Heart right ventricle (tissue), 16 donors: ENCODE measurements at regions not wholly inside any gene's neighbourhood (a gene's known extent, or its start where the extent isn't known, plus 50 kb on each side); places are given as distances from the start of the nearest gene placed in this dataset.
"Not testable (repeated sequence)": the region's sequence is repeated elsewhere in the genome, so short reads cannot be mapped to it uniquely, and the experiment has no call there.

Experiments
- ATAC-seq, 8 donors: fragments of 200-7000 bp; cut with Tn5 transposase; one replicate each; pipeline ENCODE4 v1.9.1; 2020; ENCODE audit warnings: mild to moderate bottlenecking in 8 of 8, moderate library complexity in 8 of 8, moderate number of reproducible peaks in 1 of 8
- DNase-seq, 2 donors: peaks; one replicate each; pipeline ENCODE4 v3.0.0-alpha.2; 2020
- H3K27ac ChIP-seq, 10 donors: fragments of 200-600 bp; sonication (generic) in 2 of 10; one replicate each; pipeline versions ENCODE4 v1.5.0 to v1.8.0; 2020 to 2022; ENCODE audit warnings: mild to moderate bottlenecking in 3 of 10
- H3K27me3 ChIP-seq, 7 donors: fragments of 200-600 bp; one replicate each; pipeline ENCODE4 v1.8.0; 2021 to 2022; ENCODE audit warnings: mild to moderate bottlenecking in 2 of 7
- H3K36me3 ChIP-seq, 9 donors: fragments of 200-600 bp; sonication (generic) in 1 of 9; one replicate each; pipeline versions ENCODE4 v1.5.0 to v1.8.0; 2020 to 2022; ENCODE audit warnings: mild to moderate bottlenecking in 2 of 9
- H3K4me1 ChIP-seq, 9 donors: fragments of 200-600 bp; sonication (generic) in 1 of 9; one replicate each; pipeline versions ENCODE4 v1.5.0 to v1.8.0; 2020 to 2022; ENCODE audit warnings: mild to moderate bottlenecking in 4 of 9
- H3K4me3 ChIP-seq, 10 donors: fragments of 200-600 bp; sonication (generic) in 2 of 10; one replicate each; pipeline versions ENCODE4 v1.5.0 to v1.8.0; 2020 to 2022; ENCODE audit warnings: mild to moderate bottlenecking in 7 of 10, moderate library complexity in 2 of 10
- H3K9me3 ChIP-seq, 11 donors: fragments of 200-600 bp in 10 of 11; sonication (generic) in 2 of 11; one replicate each; pipeline versions ENCODE4 v1.5.0 to v1.8.0; 2013 to 2022; ENCODE audit warnings: mild to moderate bottlenecking in 2 of 11, control low read depth in 1 of 11, moderate library complexity in 1 of 11
- WGBS, 2 donors: extraction: QIAGEN DNeasy Blood & Tissue Kit; methylation state at CpG; one replicate each; pipeline ENCODE4 v1.1.7; 2013; ENCODE audit warnings: inconsistent platforms in 1 of 2; 5-methylcytosine and 5-hydroxymethylcytosine counted together
- intact Hi-C, 10 donors: fragments of 100-400 bp; cut with DNase I; formaldehyde crosslinking; loops; one replicate each; pipeline versions ENCODE4 v1.11.1 to v1.14.2; 2022
- TF ChIP-seq, protein P1 (sequence below), 9 donors: fragments of 200-600 bp; sonication (generic) in 2 of 9; IDR thresholded peaks; one replicate each; pipeline versions ENCODE4 v1.5.0 to v1.8.0; 2021 to 2022; ENCODE audit warnings: antibody characterized with exemption in 9 of 9, mild to moderate bottlenecking in 5 of 9, moderate library complexity in 1 of 9
- donor health status: Arrhythmogenic right ventricular cardiomyopathy.
- donor health status: ischemic (EF 13 %, LVEDD 7.1; RV severe dilation, severe dysfunction).
- donor health status: healthy with polysubstance abuse.
- donor health status: DM: no; HTN: yes; CAD: no.
- donor health status: DM: no; HTN: no; CAD: no.
- donor health status: ischemic (EF 25% LVEDD 6.9; RV normal size, moderate dysfunction).
- donor health status: ischemic (EF 25% LVEDD 5.7; RV mildly dilated, moderate dysfunction).
- donor health status: healthy.
- donor health status: DM: yes; HTN: yes; CAD: no.
- donor health status: Ischemic cardiomyopathy.
- donor health status: ischemic (EF 35%, LVEDD 5.7; RV mildly dilated, moderate dysfunction).
- donor health status: nonischemic (EF 11% LVEDD 7.7; RV severe dilation, severe dysfunction).
- donor health status: DM: yes; HTN: yes; CAD: no.
- donor health status: PGD.
- donor health status: ischemic (EF 29% LVEDD 5.4; RV normal size, mild dysfunction).
- donor health status: nonischemic (EF 23%, LVEDD 6.1; RV moderate dilation, normal function).

DNA sequence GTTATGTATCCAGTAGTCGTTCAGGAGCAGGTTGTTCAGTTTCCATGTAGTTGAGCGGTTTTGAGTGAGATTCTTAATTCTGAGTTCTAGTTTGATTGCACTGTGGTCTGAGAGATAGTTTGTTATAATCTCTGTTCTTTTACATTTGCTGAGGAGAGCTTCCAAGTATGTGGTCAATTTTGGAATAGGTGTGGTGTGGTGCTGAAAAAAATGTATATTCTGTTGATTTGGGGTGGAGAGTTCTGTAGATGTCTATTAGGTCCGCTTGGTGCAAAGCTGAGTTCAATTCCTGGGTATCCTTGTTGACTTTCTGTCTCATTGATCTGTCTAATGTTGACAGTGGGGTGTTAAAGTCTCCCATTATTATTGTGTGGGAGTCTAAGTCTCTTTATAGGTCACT, 68.6 kb upstream of the IZUMO1R start:
- H3K27ac ChIP-seq, intact Hi-C loops, H3K36me3 ChIP-seq, DNase-seq, H3K4me1 ChIP-seq, H3K4me3 ChIP-seq, ATAC-seq, H3K27me3 ChIP-seq: not testable (repeated sequence)
- 47 to 76% methylated on average over 1 of the region's 3 CpGs for WGBS, 2 donors
- peaks cover 0 to 35% (median 20%) of the 10 kb centered on the region in 11 donors for H3K9me3 ChIP-seq

- intact Hi-C loops, ATAC-seq: not testable (repeated sequence)
Observed at GRCh38 chr11:94236416-94236815, 68.0 kb upstream of the IZUMO1R start.

DNA sequence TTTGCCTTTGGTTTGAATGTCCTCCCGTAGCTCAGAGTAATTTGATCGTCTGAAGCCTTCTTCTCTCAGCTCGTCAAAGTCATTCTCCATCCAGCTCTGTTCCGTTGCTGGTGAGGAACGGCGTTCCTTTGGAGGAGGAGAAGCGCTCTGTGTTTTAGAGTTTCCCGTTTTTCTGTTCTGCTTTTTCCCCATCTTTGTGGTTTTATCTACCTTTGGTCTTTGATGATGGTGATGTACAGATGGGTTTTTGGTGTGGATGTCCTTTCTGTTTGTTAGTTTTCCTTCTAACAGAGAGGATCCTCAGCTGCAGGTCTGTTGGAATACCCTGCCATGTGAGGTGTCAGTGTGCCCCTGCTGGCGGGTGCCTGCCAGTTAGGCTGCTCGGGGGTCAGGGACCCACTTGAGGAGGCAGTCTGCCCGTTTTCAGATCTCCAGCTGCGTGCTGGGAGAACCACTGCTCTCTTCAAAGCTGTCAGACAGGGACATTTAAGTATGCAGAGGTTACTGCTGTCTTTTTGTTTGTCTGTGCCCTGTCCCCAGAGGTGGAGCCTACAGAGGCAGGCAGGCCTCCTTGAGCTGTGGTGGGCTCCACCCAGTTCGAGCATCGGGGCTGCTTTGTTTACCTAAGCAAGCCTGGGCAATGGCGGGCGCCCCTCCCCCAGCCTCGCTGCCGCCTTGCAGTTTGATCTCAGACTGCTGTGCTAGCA, 66.8 kb upstream of the IZUMO1R start:
- H3K4me1 ChIP-seq, H3K36me3 ChIP-seq, H3K4me3 ChIP-seq, intact Hi-C loops, H3K27ac ChIP-seq, ATAC-seq, H3K27me3 ChIP-seq: not testable (repeated sequence)
- H3K9me3 ChIP-seq: peaks cover 0 to 37% (median 20%) of the 10 kb centered on the region in 11 donors
- 76 to 77% methylated on average over 17 to 18 of the region's 18 CpGs for WGBS, 2 donors
- DNase-seq: peak in 1 of 2 donors; percentile 10

More at GRCh38 chr11:94236416-94236815, 68.0 kb upstream of the IZUMO1R start:
- not testable (repeated sequence) for DNase-seq, H3K4me1 ChIP-seq, H3K4me3 ChIP-seq, H3K27ac ChIP-seq, H3K36me3 ChIP-seq, H3K27me3 ChIP-seq
- peaks cover 0 to 35% (median 20%) of the 10 kb centered on the region in 11 donors for H3K9me3 ChIP-seq
- WGBS, 2 donors: 79 to 88% methylated on average over 3 of the region's 4 CpGs

DNA sequence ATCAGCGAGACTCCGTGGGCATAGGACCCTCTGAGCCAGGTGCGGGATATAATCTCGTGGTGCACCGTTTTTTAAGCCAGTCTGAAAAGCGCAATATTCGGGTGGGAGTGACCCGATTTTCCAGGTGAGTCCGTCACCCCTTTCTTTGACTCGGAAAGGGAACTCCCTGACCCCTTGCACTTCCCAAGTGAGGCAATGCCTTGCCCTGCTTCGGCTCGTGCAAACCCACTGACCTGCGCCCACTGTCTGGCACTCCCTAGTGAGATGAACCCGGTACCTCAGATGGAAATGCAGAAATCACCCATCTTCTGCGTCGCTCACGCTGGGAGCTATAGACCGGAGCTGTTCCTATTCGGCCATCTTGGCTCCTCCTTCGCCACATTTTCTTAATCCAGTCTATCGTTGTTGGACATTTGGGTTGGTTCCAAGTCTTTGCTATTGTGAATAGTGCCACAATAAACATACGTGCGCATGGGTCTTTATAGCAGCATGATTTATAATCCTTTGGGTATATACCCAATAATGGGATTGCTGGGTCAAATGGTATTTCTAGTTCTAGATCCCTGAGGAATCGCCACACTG, 66.1 kb upstream of the IZUMO1R start:
- H3K4me1 ChIP-seq, H3K27ac ChIP-seq, H3K36me3 ChIP-seq, intact Hi-C loops, H3K4me3 ChIP-seq, H3K27me3 ChIP-seq: not testable (repeated sequence)
- 91 to 92% methylated on average over 24 of the region's 24 CpGs for WGBS, 2 donors
- peak in 4 of 8 donors; percentile 38 to 78 (median 68) for ATAC-seq
- DNase-seq: peak in 1 of 2 donors; percentile 11
- peaks cover 0 to 37% (median 20%) of the 10 kb centered on the region in 11 donors for H3K9me3 ChIP-seq

DNA sequence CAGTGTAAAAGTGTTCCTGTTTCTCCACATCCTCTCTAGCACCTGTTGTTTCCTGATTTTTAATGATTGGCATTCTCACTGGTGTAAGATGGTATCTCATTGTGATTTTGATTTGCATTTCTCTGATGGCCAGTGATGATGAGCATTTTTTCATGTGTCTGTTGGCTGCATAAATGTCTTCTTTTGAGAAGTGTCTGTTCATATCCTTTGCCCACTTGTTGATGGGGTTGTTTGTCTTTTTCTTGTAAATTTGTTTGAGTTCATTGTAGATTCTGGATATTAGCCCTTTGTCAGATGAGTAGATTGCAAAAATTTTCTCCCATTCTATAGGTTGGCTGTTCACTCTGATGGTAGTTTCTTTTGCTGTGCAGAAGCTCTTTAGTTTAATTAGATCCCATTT, 65.6 kb upstream of the IZUMO1R start:
- H3K4me1 ChIP-seq, intact Hi-C loops, H3K4me3 ChIP-seq, H3K36me3 ChIP-seq, ATAC-seq, H3K27ac ChIP-seq, H3K27me3 ChIP-seq, DNase-seq: not testable (repeated sequence)
- H3K9me3 ChIP-seq: peaks cover 0 to 37% (median 20%) of the 10 kb centered on the region in 11 donors

DNA sequence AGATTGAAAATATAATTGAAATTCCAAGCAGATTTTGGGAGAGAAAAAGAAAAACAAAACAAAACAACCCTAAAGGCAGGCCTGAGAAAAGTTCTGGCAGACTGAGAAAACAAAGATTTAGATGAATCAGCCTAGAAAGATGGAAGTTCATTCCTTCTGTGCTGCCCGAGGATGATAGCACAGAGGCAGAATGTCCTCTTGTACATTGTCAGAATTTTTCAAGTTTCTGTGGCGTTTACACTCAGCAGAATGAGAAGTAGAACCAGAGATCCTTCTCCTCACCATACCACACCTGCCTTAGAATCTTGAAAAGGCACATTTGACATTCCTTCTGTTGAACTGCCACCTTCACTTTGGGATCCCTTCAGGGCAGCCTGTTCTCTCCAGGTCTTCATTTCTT, 62.5 kb upstream of the IZUMO1R start:
- intact Hi-C loops: no loop called here
- TF ChIP-seq, protein P1, sequence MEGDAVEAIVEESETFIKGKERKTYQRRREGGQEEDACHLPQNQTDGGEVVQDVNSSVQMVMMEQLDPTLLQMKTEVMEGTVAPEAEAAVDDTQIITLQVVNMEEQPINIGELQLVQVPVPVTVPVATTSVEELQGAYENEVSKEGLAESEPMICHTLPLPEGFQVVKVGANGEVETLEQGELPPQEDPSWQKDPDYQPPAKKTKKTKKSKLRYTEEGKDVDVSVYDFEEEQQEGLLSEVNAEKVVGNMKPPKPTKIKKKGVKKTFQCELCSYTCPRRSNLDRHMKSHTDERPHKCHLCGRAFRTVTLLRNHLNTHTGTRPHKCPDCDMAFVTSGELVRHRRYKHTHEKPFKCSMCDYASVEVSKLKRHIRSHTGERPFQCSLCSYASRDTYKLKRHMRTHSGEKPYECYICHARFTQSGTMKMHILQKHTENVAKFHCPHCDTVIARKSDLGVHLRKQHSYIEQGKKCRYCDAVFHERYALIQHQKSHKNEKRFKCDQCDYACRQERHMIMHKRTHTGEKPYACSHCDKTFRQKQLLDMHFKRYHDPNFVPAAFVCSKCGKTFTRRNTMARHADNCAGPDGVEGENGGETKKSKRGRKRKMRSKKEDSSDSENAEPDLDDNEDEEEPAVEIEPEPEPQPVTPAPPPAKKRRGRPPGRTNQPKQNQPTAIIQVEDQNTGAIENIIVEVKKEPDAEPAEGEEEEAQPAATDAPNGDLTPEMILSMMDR (IDR thresholded peaks at IDR 0.05): no peak
- DNase-seq (no peak), ATAC-seq (no peak)
- no peaks in the 10 kb centered on the region for H3K36me3 ChIP-seq
- 52 to 59% methylated on average over 2 of the region's 2 CpGs for WGBS, 2 donors
- no peaks in the 10 kb centered on the region for H3K27me3 ChIP-seq
- H3K9me3 ChIP-seq: peaks cover 0 to 22% (median 16%) of the 10 kb centered on the region in 11 donors
- no peak overlapping the region for H3K4me3 ChIP-seq
- no peak overlapping the region for H3K27ac ChIP-seq
- H3K4me1 ChIP-seq: no peaks in the 10 kb centered on the region
